ENCODE measurements at regions not wholly inside any gene's neighbourhood (a gene's known extent, or its start where the extent isn't known, plus 50 kb on each side); places are given as distances from the start of the nearest gene placed in this dataset.

DNA sequence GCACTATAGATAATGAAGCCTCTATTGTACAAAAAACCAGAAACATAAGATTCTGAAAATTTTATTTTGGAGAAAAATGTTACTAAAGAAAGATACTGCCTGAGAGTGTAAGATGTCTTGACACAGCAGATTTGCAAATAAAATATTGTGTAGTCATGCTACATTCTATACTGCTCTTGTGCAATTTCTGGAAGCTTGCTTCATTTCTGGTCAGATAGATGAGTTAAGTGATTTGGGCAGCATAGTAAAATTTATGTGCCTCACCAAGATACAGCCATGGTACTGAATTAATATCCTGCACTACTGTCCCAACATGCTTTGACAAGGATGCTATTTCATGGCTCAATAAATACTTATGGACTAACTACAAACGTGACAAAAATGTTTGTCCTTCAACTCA, 55.1 kb upstream of the STARD13 start:
- intact Hi-C loops (cut with DNase I): no loop called here
- Histone ChIP-seq H3K9me3 (no peaks in the 10 kb centered on the region), H3K27me3 (ENCODE audit: low read depth) (no peaks in the 10 kb centered on the region), H3K36me3 (no peaks in the 10 kb centered on the region), H3K27ac (no peak overlapping the region), H3K4me1 (no peaks in the 10 kb centered on the region), H3K4me3 (no peak overlapping the region)
- TF ChIP-seq, protein P1, sequence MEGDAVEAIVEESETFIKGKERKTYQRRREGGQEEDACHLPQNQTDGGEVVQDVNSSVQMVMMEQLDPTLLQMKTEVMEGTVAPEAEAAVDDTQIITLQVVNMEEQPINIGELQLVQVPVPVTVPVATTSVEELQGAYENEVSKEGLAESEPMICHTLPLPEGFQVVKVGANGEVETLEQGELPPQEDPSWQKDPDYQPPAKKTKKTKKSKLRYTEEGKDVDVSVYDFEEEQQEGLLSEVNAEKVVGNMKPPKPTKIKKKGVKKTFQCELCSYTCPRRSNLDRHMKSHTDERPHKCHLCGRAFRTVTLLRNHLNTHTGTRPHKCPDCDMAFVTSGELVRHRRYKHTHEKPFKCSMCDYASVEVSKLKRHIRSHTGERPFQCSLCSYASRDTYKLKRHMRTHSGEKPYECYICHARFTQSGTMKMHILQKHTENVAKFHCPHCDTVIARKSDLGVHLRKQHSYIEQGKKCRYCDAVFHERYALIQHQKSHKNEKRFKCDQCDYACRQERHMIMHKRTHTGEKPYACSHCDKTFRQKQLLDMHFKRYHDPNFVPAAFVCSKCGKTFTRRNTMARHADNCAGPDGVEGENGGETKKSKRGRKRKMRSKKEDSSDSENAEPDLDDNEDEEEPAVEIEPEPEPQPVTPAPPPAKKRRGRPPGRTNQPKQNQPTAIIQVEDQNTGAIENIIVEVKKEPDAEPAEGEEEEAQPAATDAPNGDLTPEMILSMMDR (IDR thresholded peaks at IDR 0.05): no peak
- DNase-seq (no peak), ATAC-seq (no peak)

DNA sequence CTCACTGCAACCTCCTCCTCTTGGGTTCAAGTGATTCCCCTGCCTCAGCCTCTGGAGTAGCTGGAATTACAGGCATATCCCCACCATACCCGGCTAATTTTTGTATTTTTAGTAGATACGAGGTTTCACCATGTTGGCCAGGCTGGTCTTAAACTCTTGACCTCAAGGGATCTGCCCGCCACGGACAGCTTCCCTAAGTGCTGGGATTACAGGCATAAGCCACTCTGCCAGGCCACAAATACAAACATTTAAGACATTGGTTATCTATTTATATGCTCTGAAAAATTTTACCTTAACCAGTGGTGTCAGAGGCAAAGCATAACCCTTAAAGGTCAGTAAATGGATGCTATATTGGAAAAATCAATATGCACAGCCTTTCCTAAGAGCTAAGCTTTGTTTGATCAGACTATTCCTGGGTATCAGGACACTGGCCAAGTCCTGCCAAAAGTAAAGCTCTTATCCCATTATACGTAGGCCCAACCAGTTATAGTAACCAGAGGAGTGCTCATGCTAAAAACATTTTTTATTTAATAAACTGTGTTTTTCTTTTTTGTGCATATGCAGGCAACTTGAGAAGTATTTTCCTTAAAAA, 56.4 kb upstream of the STARD13 start:
- ATAC-seq: no peak
- Histone ChIP-seq H3K4me1 (no peaks in the 10 kb centered on the region), H3K36me3 (no peaks in the 10 kb centered on the region), H3K27me3 (ENCODE audit: low read depth) (no peaks in the 10 kb centered on the region), H3K9me3 (no peaks in the 10 kb centered on the region), H3K4me3 (no peak overlapping the region), H3K27ac (no peak overlapping the region)
- no peak for DNase-seq
- TF ChIP-seq, protein P1 (IDR thresholded peaks at IDR 0.05): no peak
- intact Hi-C loops (cut with DNase I): no loop called here

DNA sequence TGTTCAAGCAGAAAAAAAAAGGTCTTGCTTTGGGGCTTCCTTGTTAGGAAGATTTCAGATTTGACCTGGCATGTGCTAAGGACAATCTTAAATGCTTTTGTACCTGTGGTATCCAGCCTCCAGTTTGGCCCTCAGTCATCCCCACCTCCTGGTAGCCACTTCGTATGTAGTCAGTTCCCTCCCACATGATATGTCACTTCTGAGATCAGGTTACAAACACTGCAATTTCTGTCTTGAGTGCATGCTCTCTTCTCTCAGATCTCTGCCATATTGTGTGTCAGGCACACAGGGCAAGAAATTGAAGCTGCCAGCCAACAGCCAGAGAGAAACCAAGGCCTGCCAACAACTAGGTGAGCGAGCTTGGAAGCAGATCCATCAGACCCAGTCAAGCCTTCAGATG, 60.3 kb upstream of the STARD13 start:
- Histone ChIP-seq H3K36me3 (no peaks in the 10 kb centered on the region), H3K4me1 (peaks cover 25% of the 10 kb centered on the region), H3K27me3 (ENCODE audit: low read depth) (no peaks in the 10 kb centered on the region), H3K27ac (no peak overlapping the region), H3K4me3 (no peak overlapping the region), H3K9me3 (no peaks in the 10 kb centered on the region)
- no peak for ATAC-seq
- TF ChIP-seq, protein P1 (IDR thresholded peaks at IDR 0.05): no peak
- DNase-seq: no peak
- intact Hi-C loops (cut with DNase I): no loop called here

DNA sequence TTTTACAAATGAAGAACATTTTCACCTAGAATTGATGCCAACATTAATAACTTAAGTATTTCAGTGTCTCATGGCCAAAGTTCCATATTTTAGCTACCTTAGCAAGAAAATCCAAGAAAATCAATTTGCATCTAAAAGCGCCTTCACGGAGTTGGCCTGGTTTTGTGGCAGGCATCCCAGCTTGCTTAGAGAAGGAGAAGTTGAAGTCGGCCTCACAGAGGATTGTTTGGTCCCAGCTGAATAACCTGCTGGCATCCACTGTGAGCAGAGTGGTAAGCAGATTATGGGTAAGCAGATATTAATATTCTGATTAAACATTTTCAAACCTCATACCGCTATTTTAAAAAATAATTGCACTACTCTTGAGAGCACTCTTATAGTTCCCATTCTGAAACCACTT, 62.3 kb upstream of the STARD13 start:
- intact Hi-C loops (cut with DNase I): no loop called here
- H3K9me3 ChIP-seq: no peaks in the 10 kb centered on the region
- H3K36me3 ChIP-seq: no peaks in the 10 kb centered on the region
- no peaks in the 10 kb centered on the region for H3K27me3 ChIP-seq (ENCODE audit: low read depth)
- ATAC-seq: no peak
- no peak overlapping the region for H3K27ac ChIP-seq
- DNase-seq: no peak
- peaks cover 45% of the 10 kb centered on the region for H3K4me1 ChIP-seq
- no peak overlapping the region for H3K4me3 ChIP-seq
- TF ChIP-seq, protein P1 (IDR thresholded peaks at IDR 0.05): no peak

DNA sequence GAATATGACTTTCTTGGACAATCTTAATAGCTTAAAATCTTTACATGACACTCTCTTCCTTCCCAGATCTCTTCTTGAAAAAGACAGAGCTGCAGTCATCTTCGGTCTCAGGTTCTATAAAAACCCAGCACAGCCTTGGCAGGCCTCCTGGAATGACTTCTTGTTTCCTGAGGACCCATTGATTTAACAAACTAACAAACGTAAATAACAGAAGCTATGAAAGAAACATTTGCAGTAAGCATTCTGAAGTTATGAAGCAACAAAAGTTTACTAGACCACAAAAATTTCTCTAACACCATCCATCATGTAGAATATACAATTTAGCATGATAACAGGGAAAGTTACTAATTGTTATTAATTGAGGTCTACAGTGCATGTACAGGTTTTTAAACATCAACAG, 62.8 kb upstream of the STARD13 start:
- Histone ChIP-seq H3K9me3 (no peaks in the 10 kb centered on the region), H3K4me3 (no peak overlapping the region), H3K27ac (no peak overlapping the region), H3K36me3 (no peaks in the 10 kb centered on the region), H3K4me1 (peaks cover 50% of the 10 kb centered on the region), H3K27me3 (ENCODE audit: low read depth) (no peaks in the 10 kb centered on the region)
- ATAC-seq (no peak), DNase-seq (no peak)
- TF ChIP-seq, protein P1 (IDR thresholded peaks at IDR 0.05): no peak
- intact Hi-C loops (cut with DNase I): no loop called here

Measured in lower lobe of right lung (tissue), 2 donors.